DND-41 (cell line): ENCODE measurements at regions not wholly inside any gene's neighbourhood (a gene's known extent, or its start where the extent isn't known, plus 50 kb on each side); places are given as distances from the start of the nearest gene placed in this dataset.

ENCODE experiments used
- EZH2 ChIP-seq: IDR thresholded peaks from 3 replicates; pipeline ENCODE4 v1.6.1; 2012; ENCODE audit warnings: borderline replicate concordance, low read depth, mild to moderate bottlenecking, moderate library complexity, low read length, inconsistent platforms; ENCODE audit not compliant: severe bottlenecking
- TF ChIP-seq, protein P1 (sequence below): IDR thresholded peaks from 2 replicates; pipeline ENCODE4 v1.5.1; 2012; ENCODE audit warnings: borderline replicate concordance, low read length, moderate library complexity, mild to moderate bottlenecking; ENCODE audit not compliant: poor library complexity, severe bottlenecking; ENCODE audit errors: extremely low read depth

DNA sequence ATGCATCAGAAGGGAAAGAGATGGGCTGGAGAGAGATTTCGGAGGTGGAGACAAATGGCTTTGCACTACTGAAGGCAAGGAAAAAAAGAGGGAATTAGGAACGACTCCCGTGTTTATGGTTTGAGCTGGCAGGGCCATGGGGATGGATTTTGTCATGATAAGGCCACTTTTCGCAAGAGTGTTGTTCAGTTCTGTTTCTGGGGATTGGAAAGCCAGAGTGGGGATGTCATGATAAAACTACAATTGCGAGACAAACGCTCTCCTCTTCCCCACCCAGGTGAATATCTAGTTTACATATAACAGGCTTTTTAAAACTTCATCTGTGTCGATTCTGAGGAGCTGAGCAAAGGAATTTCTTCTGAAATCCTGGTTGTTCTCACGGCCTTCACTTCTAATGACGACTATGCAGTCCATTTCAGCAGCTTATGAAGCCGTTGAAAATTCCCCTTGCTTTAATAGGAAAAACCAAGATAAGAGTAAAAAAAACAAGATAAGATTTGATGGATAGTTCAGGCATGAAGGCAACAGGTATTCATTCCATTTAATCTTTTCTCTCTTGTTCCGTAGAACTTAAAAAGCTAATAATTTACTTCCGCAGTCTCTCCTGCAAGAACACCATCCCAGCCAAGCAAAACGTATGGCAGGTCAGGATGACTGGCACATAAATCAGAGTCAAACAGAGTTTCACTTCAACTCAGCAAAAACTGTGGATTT lies 245.6 kb upstream of the PITRM1 start:
- TF ChIP-seq EZH2: no peak
- TF ChIP-seq, protein P1, sequence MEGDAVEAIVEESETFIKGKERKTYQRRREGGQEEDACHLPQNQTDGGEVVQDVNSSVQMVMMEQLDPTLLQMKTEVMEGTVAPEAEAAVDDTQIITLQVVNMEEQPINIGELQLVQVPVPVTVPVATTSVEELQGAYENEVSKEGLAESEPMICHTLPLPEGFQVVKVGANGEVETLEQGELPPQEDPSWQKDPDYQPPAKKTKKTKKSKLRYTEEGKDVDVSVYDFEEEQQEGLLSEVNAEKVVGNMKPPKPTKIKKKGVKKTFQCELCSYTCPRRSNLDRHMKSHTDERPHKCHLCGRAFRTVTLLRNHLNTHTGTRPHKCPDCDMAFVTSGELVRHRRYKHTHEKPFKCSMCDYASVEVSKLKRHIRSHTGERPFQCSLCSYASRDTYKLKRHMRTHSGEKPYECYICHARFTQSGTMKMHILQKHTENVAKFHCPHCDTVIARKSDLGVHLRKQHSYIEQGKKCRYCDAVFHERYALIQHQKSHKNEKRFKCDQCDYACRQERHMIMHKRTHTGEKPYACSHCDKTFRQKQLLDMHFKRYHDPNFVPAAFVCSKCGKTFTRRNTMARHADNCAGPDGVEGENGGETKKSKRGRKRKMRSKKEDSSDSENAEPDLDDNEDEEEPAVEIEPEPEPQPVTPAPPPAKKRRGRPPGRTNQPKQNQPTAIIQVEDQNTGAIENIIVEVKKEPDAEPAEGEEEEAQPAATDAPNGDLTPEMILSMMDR: no peak
